H1 (cell line): ENCODE measurements at regions not wholly inside any gene's neighbourhood (a gene's known extent, or its start where the extent isn't known, plus 50 kb on each side); places are given as distances from the start of the nearest gene placed in this dataset.

Experiments
- CTCF ChIA-PET: fragments of 300-600 bp; sonication (Branson Sonifier 250); formaldehyde crosslinking; loops from one replicate; lab custom pipeline; 2021; ENCODE audit not compliant: partially characterized antibody; lab: Charles Lee
- POLR2A ChIA-PET: fragments of 300-600 bp; sonication (Branson Sonifier 250); formaldehyde crosslinking; loops from one replicate; lab custom pipeline; 2021; ENCODE audit warnings: inconsistent platforms; ENCODE audit not compliant: partially characterized antibody; lab: Charles Lee
- DNase-seq, 2 experiments: peaks; one replicate each; pipeline versions ENCODE4 v3.0.0 to v3.0.0-alpha.2; 2010 to 2022; ENCODE audit warnings: low spot score in 2 of 2, low read depth in 1 of 2, mixed read lengths in 1 of 2
- FAIRE-seq: peaks from 2 replicates; lab custom pipeline; 2011; peaks lifted over from hg19 to GRCh38; lab: Jason Lieb, UNC
- H2AFZ ChIP-seq: 2 replicates; pipeline ENCODE4 v1.8.1; 2012; ENCODE audit warnings: low read length, inconsistent platforms
- H2AK5ac ChIP-seq: 2 replicates; pipeline ENCODE4 v1.6.1; 2013; ENCODE audit warnings: low read depth, low read length
- H2BK120ac ChIP-seq: replicated peaks from 2 replicates; pipeline ENCODE3; 2013; ENCODE audit warnings: low read depth, low read length, inconsistent platforms
- H2BK12ac ChIP-seq: 2 replicates; pipeline ENCODE4 v1.6.1; 2013; ENCODE audit warnings: low read depth, low read length
- H2BK15ac ChIP-seq: 2 replicates; pipeline ENCODE4 v1.6.1; 2013; ENCODE audit warnings: low read length
- H2BK20ac ChIP-seq: 2 replicates; pipeline ENCODE4 v1.6.1; 2013; ENCODE audit warnings: low read length
- H2BK5ac ChIP-seq: 2 replicates; pipeline ENCODE4 v1.6.1; 2013; ENCODE audit warnings: low read depth, low read length
- H3K14ac ChIP-seq: 2 replicates; pipeline ENCODE4 v1.6.1; 2013; ENCODE audit warnings: inconsistent platforms; ENCODE audit not compliant: insufficient read length
- H3K18ac ChIP-seq: 2 replicates; pipeline ENCODE4 v1.6.1; 2013; ENCODE audit warnings: low read length; ENCODE audit errors: extremely low read depth
- H3K23ac ChIP-seq: 2 replicates; pipeline ENCODE4 v1.6.1; 2013; ENCODE audit warnings: inconsistent platforms; ENCODE audit not compliant: insufficient read length
- H3K23me2 ChIP-seq: 2 replicates; pipeline ENCODE4 v1.6.1; 2013; ENCODE audit warnings: low read depth, low read length
- H3K27ac ChIP-seq: 2 replicates; pipeline ENCODE4 v1.6.1; 2011; ENCODE audit warnings: low read depth, low read length, inconsistent platforms
- H3K27me3 ChIP-seq, 4 experiments: replicated peaks in 1 of 4; 1 replicate in 1 of 4; 2 replicates in 3 of 4; pipeline versions ENCODE4 v1.6.1 to v1.8.1; 2011 to 2013; ENCODE audit warnings: low read length in 3 of 4, mild to moderate bottlenecking in 3 of 4, inconsistent platforms in 2 of 4, mixed read lengths in 2 of 4, moderate library complexity in 1 of 4; ENCODE audit not compliant: control insufficient read depth in 3 of 4, insufficient read depth in 3 of 4; ENCODE audit errors: extremely low read depth in 1 of 4
- H3K36me3 ChIP-seq, 4 experiments: 2 replicates each; pipeline versions ENCODE4 v1.6.1 to v1.8.1; 2011 to 2013; ENCODE audit warnings: mild to moderate bottlenecking in 4 of 4, low read length in 3 of 4, moderate library complexity in 2 of 4, control low read depth in 1 of 4, inconsistent platforms in 1 of 4; ENCODE audit not compliant: insufficient read depth in 4 of 4, control insufficient read depth in 2 of 4
- H3K4ac ChIP-seq: replicated peaks from 2 replicates; pipeline ENCODE3; 2013; ENCODE audit warnings: low read length, low read depth, mixed read lengths, inconsistent platforms; ENCODE audit not compliant: insufficient read length
- H3K4me1 ChIP-seq, 4 experiments: replicated peaks in 1 of 4; 1 replicate in 1 of 4; 2 replicates in 3 of 4; pipeline versions ENCODE4 v1.6.1 to v1.8.1; 2011 to 2013; ENCODE audit warnings: low read length in 3 of 4, inconsistent platforms in 2 of 4, mixed read lengths in 1 of 4; ENCODE audit not compliant: insufficient read depth in 4 of 4, control insufficient read depth in 3 of 4
- H3K4me2 ChIP-seq, 2 experiments: 2 replicates each; pipeline versions ENCODE4 v1.6.1 to v1.8.1; 2011 to 2013; ENCODE audit warnings: low read depth in 2 of 2, low read length in 2 of 2, control low read depth in 1 of 2, inconsistent platforms in 1 of 2, mild to moderate bottlenecking in 1 of 2; ENCODE audit not compliant: insufficient read depth in 1 of 2
- H3K4me3 ChIP-seq, 4 experiments: fragments of 200-600, 300-600 bp in 1 of 4; sonication (generic), shearing (Covaris generic), sonication (Bioruptor Twin) in 1 of 4; 2 replicates each; pipeline versions ENCODE4 v1.5.1 to v1.8.1; 2011 to 2016; ENCODE audit warnings: low read length in 4 of 4, low read depth in 3 of 4, control low read depth in 2 of 4, inconsistent platforms in 2 of 4, mild to moderate bottlenecking in 2 of 4, mixed read lengths in 1 of 4, moderate library complexity in 1 of 4; ENCODE audit not compliant: insufficient read depth in 2 of 4; ENCODE audit errors: extremely low read depth in 1 of 4
- H3K56ac ChIP-seq: replicated peaks from 2 replicates; pipeline ENCODE3; 2013; ENCODE audit warnings: low read depth, mild to moderate bottlenecking, mixed read lengths, low read length, inconsistent platforms; ENCODE audit not compliant: insufficient read length
- H3K79me1 ChIP-seq: 2 replicates; pipeline ENCODE4 v1.6.1; 2013; ENCODE audit warnings: low read depth, low read length, control low read depth
- H3K79me2 ChIP-seq, 2 experiments: 2 replicates each; pipeline versions ENCODE4 v1.6.1 to v1.8.1; 2012 to 2013; ENCODE audit warnings: low read length in 2 of 2, mild to moderate bottlenecking in 2 of 2, inconsistent platforms in 1 of 2; ENCODE audit not compliant: insufficient read depth in 2 of 2, control insufficient read depth in 1 of 2
- H3K9ac ChIP-seq, 4 experiments: replicated peaks in 1 of 4; 1 replicate in 1 of 4; 2 replicates in 3 of 4; pipeline versions ENCODE4 v1.6.1 to v1.8.1; 2011 to 2013; ENCODE audit warnings: low read depth in 3 of 4, low read length in 3 of 4, control low read depth in 2 of 4, mild to moderate bottlenecking in 2 of 4, moderate library complexity in 2 of 4, inconsistent platforms in 1 of 4; ENCODE audit errors: extremely low read depth in 1 of 4
- H3K9me3 ChIP-seq, 2 experiments: 2 replicates each; pipeline versions ENCODE4 v1.6.1 to v1.8.1; 2012 to 2013; ENCODE audit warnings: mild to moderate bottlenecking in 2 of 2, moderate library complexity in 2 of 2, control low read depth in 1 of 2, inconsistent platforms in 1 of 2, low read depth in 1 of 2, low read length in 1 of 2, mixed read lengths in 1 of 2; ENCODE audit not compliant: insufficient read depth in 2 of 2
- H4K20me1 ChIP-seq, 2 experiments: replicated peaks in 1 of 2; 2 replicates each; pipeline versions ENCODE3 to v1.8.1; 2011 to 2013; ENCODE audit warnings: inconsistent platforms in 2 of 2, low read length in 2 of 2, mild to moderate bottlenecking in 1 of 2; ENCODE audit not compliant: insufficient read depth in 2 of 2, control insufficient read depth in 1 of 2
- H4K5ac ChIP-seq: 2 replicates; pipeline ENCODE4 v1.6.1; 2013; ENCODE audit warnings: low read length, low read depth, mixed read lengths, inconsistent platforms; ENCODE audit not compliant: insufficient read length
- H4K8ac ChIP-seq: 2 replicates; pipeline ENCODE4 v1.8.0; 2013; ENCODE audit warnings: mild to moderate bottlenecking, moderate library complexity, low read length, inconsistent platforms; ENCODE audit not compliant: insufficient read depth; ENCODE audit errors: extremely low read depth
- H4K91ac ChIP-seq: replicated peaks from 2 replicates; pipeline ENCODE3; 2013; ENCODE audit warnings: low read length, mixed read lengths, inconsistent platforms; ENCODE audit not compliant: insufficient read length
- NRF1 ChIP-seq: IDR thresholded peaks from 2 replicates; pipeline ENCODE4 v1.6.1; 2011; ENCODE audit warnings: mild to moderate bottlenecking, low read depth, low read length, improper control_type of control experiment
- POU5F1 ChIP-seq: IDR thresholded peaks from 2 replicates; pipeline ENCODE4 v1.6.1; 2011; ENCODE audit warnings: low read depth, mild to moderate bottlenecking, low read length, moderate library complexity
- WGBS, 2 experiments: shearing (Covaris generic) in 1 of 2; methylation state at CpG; one replicate each; pipeline versions ENCODE4 v1.1.6 to v1.1.7; 2013 to 2015; ENCODE audit warnings: low lambda C conversion rate in 2 of 2, mixed read lengths in 2 of 2, inconsistent platforms in 1 of 2, low coverage in 1 of 2, missing lambda C conversion rate in 1 of 2; ENCODE audit not compliant: insufficient replicate concordance in 2 of 2, insufficient coverage in 1 of 2, insufficient read length in 1 of 2; ENCODE audit errors: extremely low coverage in 1 of 2, missing lambda C conversion rate in 1 of 2; 5-methylcytosine and 5-hydroxymethylcytosine counted together

GRCh38 chr21:27695246-27695645 lies 728.4 kb upstream of the ADAMTS5 start:
- no peak for FAIRE-seq
- no peak overlapping the region for H4K91ac ChIP-seq
- no peak overlapping the region for H2BK20ac ChIP-seq
- H3K23ac ChIP-seq: no peak overlapping the region
- 0 out of 7 replicates have a peak, but pooled peaks cover 0 to 3% (median 0%) of the 10 kb centered on the region in 4 experiments for H3K4me1 ChIP-seq
- ChIA-PET POLR2A (no interaction called here), CTCF (interaction anchor here (1.6 kb wide), 1 partner anchor 880 kb away, joined by 3 read pairs; no protein-coding TSS in a partner anchor)
- H4K20me1 ChIP-seq: no peaks in the 10 kb centered on the region
- H3K79me2 ChIP-seq: no peaks in the 10 kb centered on the region
- DNase-seq: no peak
- no peaks in the 10 kb centered on the region for H3K79me1 ChIP-seq
- no peaks in the 10 kb centered on the region for H3K36me3 ChIP-seq
- no peak overlapping the region for H3K18ac ChIP-seq
- H2BK5ac ChIP-seq: no peak overlapping the region
- no peak overlapping the region for H2AFZ ChIP-seq
- no peak overlapping the region for H3K9ac ChIP-seq
- H2AK5ac ChIP-seq: no peak overlapping the region
- H3K27me3 ChIP-seq: no peaks in the 10 kb centered on the region
- no peak overlapping the region for H4K5ac ChIP-seq
- H3K4me3 ChIP-seq: no peak overlapping the region
- no peaks in the 10 kb centered on the region for H3K23me2 ChIP-seq
- H3K56ac ChIP-seq: no peak overlapping the region
- no peak overlapping the region for H2BK15ac ChIP-seq
- 55 to 100% methylated on average over 1 of the region's 1 CpG for WGBS, 2 experiments
- no peak overlapping the region for H3K4me2 ChIP-seq
- no peak overlapping the region for H3K4ac ChIP-seq
- no peak overlapping the region for H2BK120ac ChIP-seq
- no peak overlapping the region for H2BK12ac ChIP-seq
- no peak overlapping the region for H3K27ac ChIP-seq
- TF ChIP-seq POU5F1 (no peak), NRF1 (no peak)
- no peak overlapping the region for H4K8ac ChIP-seq
- no peaks in the 10 kb centered on the region for H3K9me3 ChIP-seq
- no peak overlapping the region for H3K14ac ChIP-seq
